Esophagus squamous epithelium (tissue), 4 donors: ENCODE measurements at regions not wholly inside any gene's neighbourhood (a gene's known extent, or its start where the extent isn't known, plus 50 kb on each side); places are given as distances from the start of the nearest gene placed in this dataset.

ENCODE experiments used
- CTCF ChIP-seq, 6 experiments: fragments of 450-650 bp in 4 of 6; fragments of 200-600 bp in 2 of 6; sonication (generic) in 2 of 6; IDR thresholded peaks; one replicate each; pipeline ENCODE4 v1.5.1; 2016 to 2019; ENCODE audit warnings: antibody characterized with exemption in 6 of 6, mild to moderate bottlenecking in 4 of 6, moderate library complexity in 4 of 6
- POLR2A ChIP-seq, 4 donors: fragments of 450-650 bp; IDR thresholded peaks; one replicate each; pipeline ENCODE4 v1.6.1; 2017; ENCODE audit warnings: antibody characterized with exemption in 4 of 4, mild to moderate bottlenecking in 4 of 4, moderate library complexity in 3 of 4

GRCh38 chr16:86876499-86876898 lies 298.1 kb downstream of the FOXL1 start:
- no peak for TF ChIP-seq CTCF (IDR thresholded peaks at IDR 0.05)
- no peak for TF ChIP-seq POLR2A (IDR thresholded peaks at IDR 0.05)
